Stimulated activated CD8-positive, alpha-beta memory T cell treated with anti-CD3 and anti-CD28 coated beads, Interleukin-7, amount 100 ng/mL, for 48 hours (primary cell): ENCODE measurements at regions not wholly inside any gene's neighbourhood (a gene's known extent, or its start where the extent isn't known, plus 50 kb on each side); places are given as distances from the start of the nearest gene placed in this dataset.
"Not testable (repeated sequence)": the region's sequence is repeated elsewhere in the genome, so short reads cannot be mapped to it uniquely, and the experiment has no call there.

ENCODE experiments used
- DNase-seq, 2 donors: peaks; one replicate each; pipeline ENCODE4 v3.0.0-alpha.2; 2020; ENCODE audit warnings: low read depth in 1 of 2; ENCODE audit errors: extremely low read depth in 1 of 2

DNA sequence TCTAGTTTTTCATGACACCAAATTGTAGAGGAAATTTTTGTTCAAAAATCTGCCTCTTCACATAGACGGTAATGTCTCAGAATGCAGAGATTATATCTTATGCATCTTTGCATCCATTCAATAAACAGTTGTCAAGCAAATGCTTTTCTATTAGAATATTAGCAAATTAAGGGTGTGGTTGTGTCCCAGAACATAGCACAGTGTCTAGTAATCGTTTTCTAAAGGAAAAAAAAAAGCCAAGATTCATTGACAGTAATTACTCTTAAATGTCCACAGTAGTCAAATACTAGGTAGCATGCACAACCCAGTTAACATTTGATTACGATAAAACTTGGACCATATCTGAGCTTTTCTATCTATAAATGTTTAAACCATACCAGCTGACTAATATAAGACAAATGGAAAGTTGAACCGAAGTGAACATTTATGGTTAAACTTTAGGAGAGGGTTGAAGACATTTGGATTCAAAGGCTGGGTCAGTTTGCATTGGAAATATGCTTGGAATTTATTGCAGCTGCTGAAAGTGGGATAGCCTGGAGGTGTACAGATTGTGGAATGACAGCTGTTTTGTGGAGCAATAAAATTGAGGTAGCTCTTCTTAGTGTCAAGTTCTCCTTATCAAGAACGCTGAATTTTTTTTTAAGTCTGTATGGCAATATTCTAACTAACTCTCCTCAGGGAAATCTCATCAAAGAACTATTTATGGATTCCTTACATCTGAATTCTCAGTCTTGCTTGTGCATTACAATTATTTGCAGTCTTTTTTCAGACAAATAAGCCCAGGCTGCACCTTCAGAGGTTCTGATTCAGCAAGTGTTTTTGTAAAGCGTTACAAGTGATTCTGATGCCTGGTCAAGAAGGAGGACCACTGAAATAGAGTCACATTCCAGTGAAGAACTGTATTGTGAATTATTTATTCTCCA is 66.7 kb upstream of the ATP2B1 start:
- DNase-seq = no peak

DNA sequence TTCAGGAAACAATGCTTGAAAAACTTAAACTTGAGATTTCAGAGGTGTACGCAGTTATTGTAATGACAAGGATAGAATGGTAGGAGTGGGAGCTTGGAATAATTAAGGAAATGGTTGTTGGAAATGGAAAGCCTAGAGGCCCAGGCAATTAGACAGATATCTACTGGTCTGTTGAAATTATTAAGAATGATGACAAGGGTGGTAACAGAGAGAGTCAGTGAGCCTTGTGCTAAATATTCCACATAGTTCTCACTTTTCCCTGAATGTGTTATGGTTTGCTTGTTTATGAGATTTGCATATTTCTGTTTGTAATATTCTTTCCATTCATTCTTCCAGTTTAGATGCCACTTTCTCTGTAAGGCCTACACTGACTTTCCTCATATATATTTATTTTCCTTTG is 66.0 kb upstream of the ATP2B1 start:
- no peak for DNase-seq

DNA sequence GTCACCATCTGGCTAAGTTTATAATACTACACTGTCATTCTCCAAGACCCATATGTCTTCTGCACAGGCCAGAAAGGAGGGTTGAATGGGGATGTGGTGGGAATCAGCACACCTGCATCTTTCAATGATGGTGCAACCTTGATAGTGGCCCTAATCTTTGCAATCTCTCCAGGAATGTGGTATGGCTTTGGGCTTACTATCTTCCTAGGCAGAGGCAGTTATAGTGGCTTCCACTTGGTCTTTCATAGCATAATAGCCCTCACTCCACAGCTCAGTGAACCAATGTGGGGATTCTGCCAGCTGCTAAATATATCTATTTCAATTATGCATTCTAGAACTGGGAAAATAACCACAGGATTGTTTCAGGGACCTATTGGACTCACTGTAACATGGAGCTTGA is 61.8 kb upstream of the ATP2B1 start:
- no peak for DNase-seq

DNA sequence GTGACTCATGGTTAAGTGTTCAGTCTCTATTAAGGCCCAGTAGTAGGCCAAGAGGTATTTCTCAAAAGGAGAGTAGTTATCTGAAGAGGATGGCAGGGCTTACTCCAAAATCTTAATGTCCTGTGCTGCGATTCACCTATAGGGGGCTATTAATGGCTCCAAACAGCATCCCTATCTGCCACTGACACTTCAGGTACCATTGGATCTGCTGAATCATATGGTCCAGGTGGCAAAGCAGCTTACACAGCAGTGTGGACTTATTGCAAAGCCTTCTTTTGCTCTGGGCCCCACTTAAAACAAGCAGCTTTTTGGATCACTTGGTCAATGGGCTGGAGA is 60.8 kb upstream of the ATP2B1 start:
- DNase-seq = no peak

DNA sequence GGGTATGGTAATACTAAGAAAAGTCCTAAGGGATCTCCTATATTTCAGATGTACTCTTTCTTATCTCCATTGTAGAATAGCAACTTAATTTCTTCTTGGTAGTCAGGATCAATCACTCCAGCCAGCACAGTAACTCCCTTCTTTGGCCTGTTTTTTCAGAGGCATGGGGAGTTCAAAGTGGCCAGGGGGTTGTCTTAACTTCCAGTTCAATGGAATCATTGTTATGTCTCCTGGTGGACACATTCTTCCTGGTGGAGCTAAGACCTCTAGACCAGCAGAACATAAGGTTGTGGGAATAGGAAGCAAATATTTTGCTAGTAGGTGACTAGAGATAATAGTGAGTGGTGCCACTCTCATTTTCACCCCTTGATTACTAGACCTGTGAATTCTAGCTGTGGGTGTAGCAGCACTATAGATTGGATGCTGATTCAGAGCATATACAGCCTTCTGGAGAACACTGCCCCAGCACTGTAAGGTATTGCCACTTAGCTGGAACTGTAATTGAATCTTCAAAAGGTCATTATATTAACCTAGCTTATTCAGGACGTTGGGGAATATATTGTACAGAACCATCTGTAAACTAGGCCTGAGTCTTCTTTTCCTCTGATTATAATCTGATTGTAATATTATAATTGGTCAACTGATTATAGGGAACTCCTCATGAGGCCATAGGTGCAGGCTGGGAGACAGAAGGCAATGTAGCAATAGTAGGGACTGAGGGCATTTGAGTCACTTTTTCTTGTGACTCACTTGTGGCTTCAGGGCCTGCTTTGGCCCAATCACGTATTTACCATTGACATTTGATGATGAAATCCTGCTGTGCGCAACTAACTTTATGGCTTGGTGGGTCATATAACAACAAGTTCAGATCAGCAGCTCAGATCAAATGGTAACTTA is 60.2 kb upstream of the ATP2B1 start:
- DNase-seq = peak; percentile 10 to 42

DNA sequence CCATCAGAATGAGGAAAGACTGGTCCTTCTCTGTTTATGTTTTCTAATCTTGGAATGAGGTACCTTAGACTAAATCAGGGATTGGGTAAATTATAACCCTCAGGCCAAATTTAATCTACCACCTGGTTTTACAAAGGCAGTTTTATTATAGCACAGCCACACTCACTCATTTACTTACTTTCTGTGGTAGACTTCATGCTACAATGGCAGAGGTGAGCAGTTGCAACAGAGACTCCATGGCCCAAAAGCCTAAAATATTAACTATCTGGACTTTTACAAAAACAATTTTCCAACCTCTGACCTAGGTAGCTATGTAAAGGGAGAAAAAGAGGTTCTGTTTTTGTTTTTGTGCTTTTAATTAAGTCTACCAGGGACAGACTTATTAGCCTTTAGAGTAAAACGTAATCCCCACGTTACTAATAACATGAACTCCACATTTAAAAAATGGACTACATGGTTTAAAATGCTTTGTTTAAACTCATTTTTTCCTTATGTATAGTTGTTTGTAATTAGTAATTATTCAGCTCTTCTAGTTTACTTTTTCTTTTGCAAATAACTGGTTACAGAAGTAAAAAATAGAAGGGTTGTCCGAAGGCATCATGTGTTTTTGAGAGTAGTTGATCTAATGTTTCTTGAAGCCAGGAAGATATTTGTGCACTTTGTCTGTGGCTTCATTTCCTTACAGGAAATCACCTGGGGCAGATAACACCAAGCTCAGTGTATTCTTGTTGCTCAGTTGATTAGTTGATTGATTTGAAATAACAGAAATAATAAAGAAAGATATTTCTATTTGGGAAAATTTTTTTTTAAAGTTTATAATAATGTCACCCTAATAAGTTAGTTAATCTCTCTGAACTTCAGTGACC is 57.6 kb upstream of the ATP2B1 start:
- DNase-seq = no peak

DNA sequence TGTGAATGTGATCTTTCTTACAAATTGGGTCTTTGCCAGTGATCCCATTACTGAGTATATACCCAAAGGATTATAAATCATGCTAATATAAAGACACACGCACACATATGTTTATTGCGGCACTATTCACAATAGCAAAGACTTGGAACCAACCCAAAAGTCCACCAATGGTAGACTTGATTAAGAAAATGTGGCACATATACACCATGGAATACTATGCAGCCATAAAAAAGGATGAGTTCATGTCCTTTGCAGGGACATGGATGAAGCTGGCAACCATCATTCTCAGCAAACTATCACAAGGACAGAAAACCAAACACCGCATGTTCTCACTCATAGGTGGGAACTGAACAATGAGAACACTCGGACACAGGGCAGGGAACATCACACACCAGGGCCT is 55.5 kb upstream of the ATP2B1 start:
- DNase-seq = not testable (repeated sequence)

DNA sequence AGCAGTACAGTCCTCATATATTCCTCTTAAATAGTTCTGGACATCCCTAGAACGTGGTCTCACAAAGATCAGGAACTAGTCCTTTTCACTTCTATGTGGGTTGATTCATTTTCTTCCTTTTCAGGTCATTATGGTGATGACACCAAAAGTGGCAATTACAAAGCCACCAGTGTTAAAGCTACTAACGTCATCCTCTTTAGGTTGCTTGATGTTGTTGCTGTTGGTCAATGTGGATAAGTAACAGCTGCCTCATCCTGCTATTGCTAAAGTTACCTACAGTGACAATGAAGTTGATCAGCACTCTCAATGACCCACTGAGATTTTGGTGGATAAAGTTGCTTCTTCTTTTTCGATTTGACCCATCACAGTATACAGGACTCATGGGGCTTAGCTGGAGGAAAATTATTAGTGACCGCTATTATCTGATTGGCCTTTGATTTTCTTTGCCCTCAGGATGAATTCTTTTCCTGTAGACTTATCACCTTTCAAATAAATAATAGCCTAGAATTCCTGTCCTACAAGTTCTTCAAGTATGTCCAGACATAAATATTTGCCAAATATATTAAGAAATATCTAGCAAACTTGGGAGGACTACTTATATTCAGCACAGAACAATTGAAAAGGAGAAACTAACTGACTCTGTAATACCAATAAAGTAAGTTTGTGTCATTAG is 54.0 kb upstream of the ATP2B1 start:
- no peak for DNase-seq

DNA sequence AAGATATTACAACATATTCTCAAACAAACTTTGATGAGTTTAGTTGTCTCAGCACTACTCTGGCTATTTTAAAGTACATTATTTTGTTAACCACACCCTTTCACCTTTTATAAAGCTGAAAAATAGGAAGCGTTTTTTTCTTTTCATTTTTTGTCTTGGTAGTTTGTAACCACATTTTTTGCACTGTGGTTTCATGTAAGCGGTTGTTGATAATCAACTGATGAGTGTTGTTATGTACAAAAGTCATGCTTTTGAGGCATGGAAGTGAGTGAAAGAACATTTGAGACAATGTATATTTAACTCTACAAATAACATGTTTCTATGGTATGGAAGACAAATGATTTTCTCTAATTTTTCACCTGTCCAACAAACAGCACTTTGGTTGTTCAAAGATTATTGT is 52.1 kb upstream of the ATP2B1 start:
- DNase-seq = no peak
